Peyer's patch (tissue), 4 donors: ENCODE measurements at regions not wholly inside any gene's neighbourhood (a gene's known extent, or its start where the extent isn't known, plus 50 kb on each side); places are given as distances from the start of the nearest gene placed in this dataset.

Source experiments
- DNase-seq, 3 donors: peaks; one replicate each; pipeline ENCODE4 v3.0.0-alpha.2; 2017 to 2019
- H3K27ac ChIP-seq, 4 donors: fragments of 200-600 bp; sonication (generic); one replicate each; pipeline ENCODE4 v1.5.1; 2016 to 2019
- H3K27me3 ChIP-seq, 2 donors: fragments of 200-600 bp; sonication (generic); one replicate each; pipeline ENCODE4 v1.5.1; 2019
- H3K36me3 ChIP-seq, 3 donors: fragments of 200-600 bp; sonication (generic); one replicate each; pipeline ENCODE4 v1.5.1; 2016 to 2019
- H3K4me1 ChIP-seq, 4 donors: fragments of 200-600 bp; sonication (generic); one replicate each; pipeline ENCODE4 v1.5.1; 2016 to 2019
- H3K4me3 ChIP-seq, 4 donors: fragments of 200-600 bp; sonication (generic); 1 replicate in 3 of 4; 2 replicates in 1 of 4; pipeline ENCODE4 v1.5.1; 2016 to 2019; ENCODE audit warnings: mild to moderate bottlenecking in 1 of 4
- H3K9me3 ChIP-seq, 4 donors: fragments of 200-600 bp; sonication (generic); one replicate each; pipeline ENCODE4 v1.5.1; 2016 to 2019; ENCODE audit warnings: mild to moderate bottlenecking in 1 of 4
- POLR2A ChIP-seq, 2 donors: fragments of 450-650 bp; IDR thresholded peaks; one replicate each; pipeline ENCODE4 v1.5.1; 2017; ENCODE audit warnings: antibody characterized with exemption in 2 of 2, mild to moderate bottlenecking in 2 of 2, moderate library complexity in 2 of 2
- TF ChIP-seq, protein P1 (sequence below), 6 experiments: fragments of 450-650 bp in 4 of 6; fragments of 200-600 bp in 2 of 6; sonication (generic) in 1 of 6; IDR thresholded peaks; one replicate each; pipeline ENCODE4 v1.5.1; 2017 to 2019; ENCODE audit warnings: antibody characterized with exemption in 6 of 6, mild to moderate bottlenecking in 3 of 6, moderate library complexity in 1 of 6

DNA sequence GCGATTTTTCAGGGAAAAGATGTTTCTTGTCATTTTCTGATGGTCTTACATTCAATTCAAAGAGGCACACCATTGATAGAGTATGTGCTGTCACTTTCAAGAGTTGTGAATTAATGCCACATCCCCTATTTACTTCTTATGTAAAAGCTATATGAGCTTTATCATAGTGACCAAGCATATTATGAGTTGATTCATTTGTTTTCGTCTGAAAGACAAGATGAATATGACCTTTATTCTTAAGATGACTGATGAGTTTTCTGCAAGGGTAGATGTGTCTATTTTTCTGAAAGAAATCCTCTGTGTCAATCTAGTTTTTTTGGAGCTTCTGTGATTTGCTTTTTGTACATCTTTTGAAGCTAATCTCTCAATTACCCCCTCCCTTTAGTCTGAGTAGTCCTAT is 676.3 kb upstream of the ARGLU1 start:
- no peak for DNase-seq
- Histone ChIP-seq H3K9me3 (no peaks in the 10 kb centered on the region), H3K4me3 (no peak overlapping the region), H3K27ac (no peak overlapping the region), H3K36me3 (no peaks in the 10 kb centered on the region), H3K27me3 (no peaks in the 10 kb centered on the region), H3K4me1 (no peaks in the 10 kb centered on the region)
- TF ChIP-seq POLR2A (IDR thresholded peaks at IDR 0.05): no peak
- TF ChIP-seq, protein P1, sequence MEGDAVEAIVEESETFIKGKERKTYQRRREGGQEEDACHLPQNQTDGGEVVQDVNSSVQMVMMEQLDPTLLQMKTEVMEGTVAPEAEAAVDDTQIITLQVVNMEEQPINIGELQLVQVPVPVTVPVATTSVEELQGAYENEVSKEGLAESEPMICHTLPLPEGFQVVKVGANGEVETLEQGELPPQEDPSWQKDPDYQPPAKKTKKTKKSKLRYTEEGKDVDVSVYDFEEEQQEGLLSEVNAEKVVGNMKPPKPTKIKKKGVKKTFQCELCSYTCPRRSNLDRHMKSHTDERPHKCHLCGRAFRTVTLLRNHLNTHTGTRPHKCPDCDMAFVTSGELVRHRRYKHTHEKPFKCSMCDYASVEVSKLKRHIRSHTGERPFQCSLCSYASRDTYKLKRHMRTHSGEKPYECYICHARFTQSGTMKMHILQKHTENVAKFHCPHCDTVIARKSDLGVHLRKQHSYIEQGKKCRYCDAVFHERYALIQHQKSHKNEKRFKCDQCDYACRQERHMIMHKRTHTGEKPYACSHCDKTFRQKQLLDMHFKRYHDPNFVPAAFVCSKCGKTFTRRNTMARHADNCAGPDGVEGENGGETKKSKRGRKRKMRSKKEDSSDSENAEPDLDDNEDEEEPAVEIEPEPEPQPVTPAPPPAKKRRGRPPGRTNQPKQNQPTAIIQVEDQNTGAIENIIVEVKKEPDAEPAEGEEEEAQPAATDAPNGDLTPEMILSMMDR (IDR thresholded peaks at IDR 0.05): no peak

DNA sequence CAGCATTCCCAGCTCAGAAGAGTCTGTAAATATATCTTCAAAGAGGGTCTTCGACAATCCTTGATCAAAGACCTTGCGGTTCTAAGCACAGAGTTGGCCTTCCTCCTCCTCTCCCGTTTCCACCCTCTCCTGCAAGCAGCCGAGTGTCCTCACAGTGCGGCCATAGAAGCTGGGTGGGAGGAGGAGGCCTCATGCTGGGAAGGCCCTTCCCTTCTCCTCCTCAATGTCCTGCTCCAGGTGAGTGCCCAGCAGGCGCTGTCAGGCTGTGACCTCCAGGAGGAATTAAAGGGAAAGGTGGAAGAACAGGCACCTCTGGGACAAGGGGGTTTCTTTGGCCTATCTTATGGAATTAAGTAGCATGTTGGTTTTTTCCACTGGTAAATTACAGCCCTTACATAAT is 674.2 kb upstream of the ARGLU1 start:
- TF ChIP-seq, protein P1 (IDR thresholded peaks at IDR 0.05): no peak
- TF ChIP-seq POLR2A (IDR thresholded peaks at IDR 0.05): no peak
- DNase-seq: no peak
- H3K4me3 ChIP-seq: no peak overlapping the region

DNA sequence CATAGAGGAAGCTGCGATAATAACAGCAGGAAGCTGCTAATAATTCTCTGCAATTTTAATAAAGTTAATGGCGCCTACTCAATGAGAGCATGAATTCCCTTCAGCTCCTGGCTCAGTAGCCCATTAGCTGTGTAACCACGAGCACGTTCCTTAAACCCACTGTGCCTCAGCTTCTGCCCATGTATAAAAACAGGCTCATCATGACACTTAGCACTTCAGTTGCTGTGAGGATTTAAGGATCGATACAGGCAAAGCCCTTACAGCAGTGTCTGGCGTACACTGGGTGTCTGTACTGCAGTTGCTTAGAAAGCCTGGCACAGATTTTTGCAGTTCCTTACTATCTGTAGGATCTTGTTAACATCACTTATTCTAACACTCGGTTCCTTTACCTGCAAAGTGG is 673.4 kb upstream of the ARGLU1 start:
- no peaks in the 10 kb centered on the region for H3K36me3 ChIP-seq
- no peak for DNase-seq
- H3K4me3 ChIP-seq: no peak overlapping the region
- TF ChIP-seq POLR2A (IDR thresholded peaks at IDR 0.05): no peak
- TF ChIP-seq, protein P1 (IDR thresholded peaks at IDR 0.05): no peak
- H3K9me3 ChIP-seq: no peaks in the 10 kb centered on the region
- H3K27me3 ChIP-seq: no peaks in the 10 kb centered on the region
- H3K4me1 ChIP-seq: no peaks in the 10 kb centered on the region
- no peak overlapping the region for H3K27ac ChIP-seq

More for the DNA sequence above, 674.2 kb upstream of the ARGLU1 start:
- Histone ChIP-seq H3K9me3 (no peaks in the 10 kb centered on the region), H3K27ac (no peak overlapping the region), H3K36me3 (no peaks in the 10 kb centered on the region), H3K4me1 (no peaks in the 10 kb centered on the region), H3K27me3 (no peaks in the 10 kb centered on the region)

DNA sequence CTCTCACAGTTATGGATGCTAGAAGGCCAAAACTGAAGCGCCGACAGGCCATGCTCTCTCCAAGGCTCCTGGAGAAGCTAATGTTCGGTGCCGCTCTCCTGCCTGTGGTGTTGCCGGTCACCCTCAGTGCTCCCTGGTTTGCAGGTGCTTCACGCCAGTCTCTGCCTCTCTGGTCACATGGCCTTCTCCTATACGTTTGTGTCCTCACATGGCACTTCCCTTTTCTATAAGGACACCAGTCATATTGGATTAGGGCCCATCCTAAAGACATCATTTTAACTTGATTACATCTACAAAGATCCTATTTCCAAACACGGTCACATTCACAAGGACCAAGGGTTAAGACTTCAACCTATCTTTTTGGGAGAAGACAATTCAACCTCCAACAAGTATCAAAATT is 671.3 kb upstream of the ARGLU1 start:
- Histone ChIP-seq H3K4me1 (no peaks in the 10 kb centered on the region), H3K27me3 (no peaks in the 10 kb centered on the region), H3K9me3 (no peaks in the 10 kb centered on the region), H3K36me3 (no peaks in the 10 kb centered on the region), H3K27ac (no peak overlapping the region), H3K4me3 (no peak overlapping the region)
- DNase-seq: no peak
- TF ChIP-seq, protein P1 (IDR thresholded peaks at IDR 0.05): no peak
- TF ChIP-seq POLR2A (IDR thresholded peaks at IDR 0.05): no peak

DNA sequence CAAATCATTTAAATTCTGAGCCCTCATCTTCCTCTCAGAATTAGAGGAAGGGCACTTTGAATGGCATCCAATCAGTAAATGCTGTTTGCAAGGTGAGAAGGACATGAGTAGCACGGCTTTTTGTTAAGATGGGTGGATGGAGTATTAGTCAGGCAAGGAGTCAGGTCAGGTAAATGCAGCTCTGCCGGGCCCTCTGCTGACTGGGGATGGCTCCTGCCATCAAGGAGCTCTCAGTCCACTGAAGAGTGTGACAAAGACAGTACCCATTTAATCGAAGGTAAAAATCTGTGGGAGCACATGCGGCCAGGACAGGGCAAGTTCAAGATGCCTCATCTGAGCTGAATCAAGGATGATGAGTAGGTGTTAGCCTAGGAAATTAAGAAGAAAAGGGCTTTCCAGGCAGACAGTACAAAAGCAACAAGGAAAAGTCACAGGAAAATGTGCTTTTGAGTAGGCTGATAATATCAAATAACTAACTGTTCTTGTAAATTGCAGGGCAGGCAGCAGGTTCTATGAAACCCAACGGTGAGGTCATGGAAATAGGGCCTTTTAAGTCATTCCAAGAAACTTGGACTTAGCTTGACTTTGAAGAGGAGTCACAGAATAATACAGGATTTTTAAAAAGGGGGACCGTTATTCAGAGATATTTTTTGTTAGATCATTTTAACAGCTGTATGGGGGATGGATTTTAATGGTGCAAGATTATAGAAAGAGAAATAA is 670.5 kb upstream of the ARGLU1 start:
- no peaks in the 10 kb centered on the region for H3K4me1 ChIP-seq
- H3K9me3 ChIP-seq: no peaks in the 10 kb centered on the region
- no peak for DNase-seq
- TF ChIP-seq POLR2A (IDR thresholded peaks at IDR 0.05): no peak
- TF ChIP-seq, protein P1 (IDR thresholded peaks at IDR 0.05): no peak
- H3K27me3 ChIP-seq: no peaks in the 10 kb centered on the region
- no peak overlapping the region for H3K4me3 ChIP-seq
- no peaks in the 10 kb centered on the region for H3K36me3 ChIP-seq
- H3K27ac ChIP-seq: no peak overlapping the region
